ENCODE measurements at regions not wholly inside any gene's neighbourhood (a gene's known extent, or its start where the extent isn't known, plus 50 kb on each side); places are given as distances from the start of the nearest gene placed in this dataset.

DNA sequence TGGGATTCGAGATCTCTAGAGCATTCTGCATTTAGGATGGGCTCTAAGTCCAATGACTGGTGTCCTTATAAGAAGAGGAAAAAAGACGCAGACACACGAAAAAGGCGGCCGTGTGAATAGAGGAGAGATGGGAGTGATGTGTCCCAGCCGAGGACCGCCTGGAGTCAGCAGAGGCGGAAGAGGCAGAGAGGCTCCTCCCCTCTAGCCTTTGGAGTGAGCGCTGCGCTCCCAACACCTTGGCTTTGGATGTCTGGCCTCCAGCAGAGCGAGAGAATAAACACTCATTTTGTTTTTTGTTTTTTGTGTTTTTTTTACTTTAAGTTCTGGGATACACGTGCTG lies 83.0 kb upstream of the RTL6 start:
- TF ChIP-seq POLR2A (IDR thresholded peaks at IDR 0.05): no peak
- TF ChIP-seq, protein P1, sequence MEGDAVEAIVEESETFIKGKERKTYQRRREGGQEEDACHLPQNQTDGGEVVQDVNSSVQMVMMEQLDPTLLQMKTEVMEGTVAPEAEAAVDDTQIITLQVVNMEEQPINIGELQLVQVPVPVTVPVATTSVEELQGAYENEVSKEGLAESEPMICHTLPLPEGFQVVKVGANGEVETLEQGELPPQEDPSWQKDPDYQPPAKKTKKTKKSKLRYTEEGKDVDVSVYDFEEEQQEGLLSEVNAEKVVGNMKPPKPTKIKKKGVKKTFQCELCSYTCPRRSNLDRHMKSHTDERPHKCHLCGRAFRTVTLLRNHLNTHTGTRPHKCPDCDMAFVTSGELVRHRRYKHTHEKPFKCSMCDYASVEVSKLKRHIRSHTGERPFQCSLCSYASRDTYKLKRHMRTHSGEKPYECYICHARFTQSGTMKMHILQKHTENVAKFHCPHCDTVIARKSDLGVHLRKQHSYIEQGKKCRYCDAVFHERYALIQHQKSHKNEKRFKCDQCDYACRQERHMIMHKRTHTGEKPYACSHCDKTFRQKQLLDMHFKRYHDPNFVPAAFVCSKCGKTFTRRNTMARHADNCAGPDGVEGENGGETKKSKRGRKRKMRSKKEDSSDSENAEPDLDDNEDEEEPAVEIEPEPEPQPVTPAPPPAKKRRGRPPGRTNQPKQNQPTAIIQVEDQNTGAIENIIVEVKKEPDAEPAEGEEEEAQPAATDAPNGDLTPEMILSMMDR (IDR thresholded peaks at IDR 0.05): no peak
